Vagina (tissue), 2 donors: ENCODE measurements at regions not wholly inside any gene's neighbourhood (a gene's known extent, or its start where the extent isn't known, plus 50 kb on each side); places are given as distances from the start of the nearest gene placed in this dataset.

ENCODE experiments used
- DNase-seq, 2 donors: peaks; one replicate each; pipeline ENCODE4 v3.0.0-alpha.2; 2017; ENCODE audit errors: extremely low spot score in 2 of 2
- H3K27ac ChIP-seq: fragments of 200-600 bp; sonication (generic); one replicate; pipeline ENCODE4 v1.5.1; 2019
- H3K27me3 ChIP-seq: fragments of 200-600 bp; sonication (generic); one replicate; pipeline ENCODE4 v1.5.1; 2019
- H3K36me3 ChIP-seq, 2 donors: fragments of 200-600 bp; sonication (generic); one replicate each; pipeline ENCODE4 v1.5.1; 2017 to 2019
- H3K4me1 ChIP-seq: fragments of 200-600 bp; sonication (generic); one replicate; pipeline ENCODE4 v1.5.1; 2019
- H3K4me3 ChIP-seq, 2 donors: fragments of 200-600 bp; sonication (generic); 1 replicate in 1 of 2; 2 replicates in 1 of 2; pipeline ENCODE4 v1.5.1; 2016 to 2019
- H3K9me3 ChIP-seq: fragments of 200-600 bp; sonication (generic); one replicate; pipeline ENCODE4 v1.5.1; 2019
- CTCF ChIP-seq, 3 experiments: fragments of 450-650 bp in 2 of 3; fragments of 200-600 bp in 1 of 3; sonication (generic) in 1 of 3; IDR thresholded peaks; one replicate each; pipeline ENCODE4 v1.5.1; 2017 to 2019; ENCODE audit warnings: antibody characterized with exemption in 3 of 3, mild to moderate bottlenecking in 2 of 3, moderate library complexity in 2 of 3
- POLR2A ChIP-seq, 2 donors: fragments of 450-650 bp; IDR thresholded peaks; one replicate each; pipeline ENCODE4 v1.6.1; 2017; ENCODE audit warnings: antibody characterized with exemption in 2 of 2, mild to moderate bottlenecking in 2 of 2, moderate library complexity in 2 of 2
- POLR2AphosphoS5 ChIP-seq, 2 donors: sonication (generic); formaldehyde crosslinking; IDR thresholded peaks; one replicate each; pipeline ENCODE4 v1.9.0; 2017; ENCODE audit warnings: antibody characterized with exemption in 2 of 2, mild to moderate bottlenecking in 2 of 2, low read depth in 1 of 2; ENCODE audit not compliant: insufficient read depth in 1 of 2
- intact Hi-C: fragments of 100-400 bp; cut with DNase I; formaldehyde crosslinking; loops from one replicate; pipeline ENCODE4 v1.15.1; 2023

DNA sequence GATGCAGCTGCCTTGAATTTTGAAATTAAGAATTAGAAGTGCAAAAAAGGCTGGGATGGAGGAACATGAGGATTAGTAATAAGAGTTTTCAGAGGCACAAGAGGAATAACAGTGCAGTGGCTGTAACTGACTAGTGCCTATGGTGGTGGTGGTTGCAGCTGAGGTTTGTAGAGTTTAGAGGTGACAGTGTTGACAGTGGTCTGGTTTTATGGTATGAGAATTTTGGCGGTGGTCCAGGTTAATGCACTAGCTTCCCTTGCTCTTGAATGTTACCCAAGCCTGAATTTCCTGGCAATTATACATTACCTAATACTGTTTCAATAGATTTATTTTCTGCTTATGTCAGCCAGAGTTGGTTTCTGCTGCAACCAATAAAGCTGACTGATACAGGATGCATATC is 112.8 kb upstream of the C11orf87 start:
- H3K9me3 ChIP-seq, result no peaks in the 10 kb centered on the region
- intact Hi-C loops, result no loop called here
- TF ChIP-seq POLR2A (IDR thresholded peaks at IDR 0.05) (no peak), POLR2AphosphoS5 (IDR thresholded peaks at IDR 0.05; ENCODE audit: insufficient read depth in 1 of 2, low read depth in 1 of 2) (no peak)
- no peak overlapping the region for H3K27ac ChIP-seq
- H3K27me3 ChIP-seq, result no peaks in the 10 kb centered on the region
- H3K36me3 ChIP-seq, result no peaks in the 10 kb centered on the region
- no peak overlapping the region for H3K4me3 ChIP-seq
- no peak for DNase-seq
- H3K4me1 ChIP-seq, result no peaks in the 10 kb centered on the region

DNA sequence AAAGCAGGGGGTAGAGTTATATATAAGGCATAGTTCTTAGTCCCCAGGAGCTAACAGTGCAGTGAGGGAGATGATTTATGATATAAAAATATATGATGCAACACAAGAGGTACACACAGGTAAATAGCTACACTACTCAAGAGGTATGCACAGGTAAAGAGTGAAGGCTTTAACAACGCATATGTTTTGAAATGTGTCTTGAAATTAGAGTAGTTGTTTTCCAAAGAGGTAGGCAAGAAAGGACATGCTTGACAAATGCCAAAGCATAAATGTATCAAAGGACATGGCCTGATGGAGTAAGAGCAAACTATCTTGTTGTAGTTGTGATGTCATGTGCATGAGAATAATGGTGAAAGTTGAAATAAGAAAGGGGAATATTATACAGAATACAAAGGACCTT is 104.3 kb upstream of the C11orf87 start:
- Histone ChIP-seq H3K36me3 (no peaks in the 10 kb centered on the region), H3K4me1 (no peaks in the 10 kb centered on the region), H3K27ac (no peak overlapping the region), H3K4me3 (no peak overlapping the region), H3K27me3 (no peaks in the 10 kb centered on the region), H3K9me3 (no peaks in the 10 kb centered on the region)
- intact Hi-C loops, result no loop called here
- no peak for DNase-seq
- TF ChIP-seq POLR2A (IDR thresholded peaks at IDR 0.05), result no peak
- no peak for TF ChIP-seq CTCF (IDR thresholded peaks at IDR 0.05)
- TF ChIP-seq POLR2AphosphoS5 (IDR thresholded peaks at IDR 0.05; ENCODE audit: insufficient read depth in 1 of 2, low read depth in 1 of 2), result peak in 1 of 2 donors; percentile 8

DNA sequence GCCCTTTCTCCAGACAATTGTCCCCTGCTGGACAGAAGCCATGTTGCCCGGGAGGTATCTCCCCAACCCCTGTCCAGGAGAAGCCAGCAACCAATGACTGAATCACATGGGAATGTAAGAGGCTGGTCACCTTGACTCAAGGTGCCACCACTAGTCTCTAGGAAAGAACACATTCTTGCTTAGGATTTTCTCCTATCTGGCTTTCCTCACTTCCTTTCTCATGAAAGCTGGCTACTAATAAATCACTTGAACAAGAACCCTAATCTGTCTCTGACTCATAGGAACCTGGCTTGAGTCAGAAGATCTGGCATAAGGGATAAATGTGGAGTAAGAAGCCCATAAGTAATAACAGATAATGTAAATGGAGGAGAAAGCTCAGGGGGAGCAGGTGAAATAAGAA is 101.4 kb upstream of the C11orf87 start:
- Histone ChIP-seq H3K4me3 (no peak overlapping the region), H3K27me3 (no peaks in the 10 kb centered on the region), H3K4me1 (no peaks in the 10 kb centered on the region), H3K9me3 (no peaks in the 10 kb centered on the region), H3K36me3 (no peaks in the 10 kb centered on the region), H3K27ac (no peak overlapping the region)
- intact Hi-C loops, result no loop called here
- TF ChIP-seq POLR2AphosphoS5 (IDR thresholded peaks at IDR 0.05; ENCODE audit: insufficient read depth in 1 of 2, low read depth in 1 of 2) (peak in 1 of 2 donors; percentile 71), CTCF (IDR thresholded peaks at IDR 0.05) (no peak)
- no peak for DNase-seq

GRCh38 chr11:109326781-109327180 is 95.2 kb upstream of the C11orf87 start:
- no peak overlapping the region for H3K27ac ChIP-seq
- no peak overlapping the region for H3K4me3 ChIP-seq
- H3K27me3 ChIP-seq, result no peaks in the 10 kb centered on the region
- H3K36me3 ChIP-seq, result no peaks in the 10 kb centered on the region
- H3K9me3 ChIP-seq, result no peaks in the 10 kb centered on the region
- intact Hi-C loops, result no loop called here
- H3K4me1 ChIP-seq, result no peaks in the 10 kb centered on the region
- TF ChIP-seq POLR2AphosphoS5 (IDR thresholded peaks at IDR 0.05; ENCODE audit: insufficient read depth in 1 of 2, low read depth in 1 of 2), result no peak
- TF ChIP-seq POLR2A (IDR thresholded peaks at IDR 0.05), result no peak
- no peak for TF ChIP-seq CTCF (IDR thresholded peaks at IDR 0.05)
- DNase-seq, result no peak

GRCh38 chr11:109329716-109330115 is 92.3 kb upstream of the C11orf87 start:
- H3K27me3 ChIP-seq, result no peaks in the 10 kb centered on the region
- DNase-seq, result no peak
- no peaks in the 10 kb centered on the region for H3K36me3 ChIP-seq
- H3K4me3 ChIP-seq, result no peak overlapping the region
- no peaks in the 10 kb centered on the region for H3K9me3 ChIP-seq
- intact Hi-C loops, result no loop called here
- TF ChIP-seq CTCF (IDR thresholded peaks at IDR 0.05), result no peak
- TF ChIP-seq POLR2A (IDR thresholded peaks at IDR 0.05), result no peak
- no peak for TF ChIP-seq POLR2AphosphoS5 (IDR thresholded peaks at IDR 0.05; ENCODE audit: insufficient read depth in 1 of 2, low read depth in 1 of 2)
- H3K4me1 ChIP-seq, result no peaks in the 10 kb centered on the region
- H3K27ac ChIP-seq, result no peak overlapping the region

DNA sequence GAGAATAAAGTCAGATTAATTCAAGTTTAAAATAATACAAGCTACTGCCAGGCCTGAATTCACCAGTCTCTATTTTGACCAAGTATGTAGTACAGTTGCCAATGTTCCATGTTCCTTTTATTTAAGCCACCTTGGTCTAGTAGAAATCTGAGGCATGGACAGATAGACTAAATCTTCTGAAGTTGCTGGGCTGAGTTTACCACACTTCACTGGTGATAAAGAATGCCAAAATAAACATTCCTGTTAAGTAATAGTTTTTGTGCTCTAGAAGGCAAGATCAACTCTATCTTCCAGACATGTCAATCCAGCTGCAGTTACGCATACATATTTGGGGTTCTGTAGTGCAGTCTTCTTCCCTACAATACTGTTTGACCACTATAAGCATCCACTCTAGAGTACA is 83.9 kb upstream of the C11orf87 start:
- H3K27me3 ChIP-seq, result no peaks in the 10 kb centered on the region
- no peak for TF ChIP-seq POLR2A (IDR thresholded peaks at IDR 0.05)
- no peak for TF ChIP-seq CTCF (IDR thresholded peaks at IDR 0.05)
- no peak for TF ChIP-seq POLR2AphosphoS5 (IDR thresholded peaks at IDR 0.05; ENCODE audit: insufficient read depth in 1 of 2, low read depth in 1 of 2)
- no peak for DNase-seq
- H3K27ac ChIP-seq, result no peak overlapping the region
- H3K36me3 ChIP-seq, result no peaks in the 10 kb centered on the region
- no peaks in the 10 kb centered on the region for H3K4me1 ChIP-seq
- H3K4me3 ChIP-seq, result no peak overlapping the region
- H3K9me3 ChIP-seq, result no peaks in the 10 kb centered on the region
- intact Hi-C loops, result no loop called here
